ENCODE measurements at regions not wholly inside any gene's neighbourhood (a gene's known extent, or its start where the extent isn't known, plus 50 kb on each side); places are given as distances from the start of the nearest gene placed in this dataset.
A peak's percentile ranks its signal among the peaks of the same experiment; 100 is the strongest.
"Not testable (repeated sequence)": the region's sequence is repeated elsewhere in the genome, so short reads cannot be mapped to it uniquely, and the experiment has no call there.

DNA sequence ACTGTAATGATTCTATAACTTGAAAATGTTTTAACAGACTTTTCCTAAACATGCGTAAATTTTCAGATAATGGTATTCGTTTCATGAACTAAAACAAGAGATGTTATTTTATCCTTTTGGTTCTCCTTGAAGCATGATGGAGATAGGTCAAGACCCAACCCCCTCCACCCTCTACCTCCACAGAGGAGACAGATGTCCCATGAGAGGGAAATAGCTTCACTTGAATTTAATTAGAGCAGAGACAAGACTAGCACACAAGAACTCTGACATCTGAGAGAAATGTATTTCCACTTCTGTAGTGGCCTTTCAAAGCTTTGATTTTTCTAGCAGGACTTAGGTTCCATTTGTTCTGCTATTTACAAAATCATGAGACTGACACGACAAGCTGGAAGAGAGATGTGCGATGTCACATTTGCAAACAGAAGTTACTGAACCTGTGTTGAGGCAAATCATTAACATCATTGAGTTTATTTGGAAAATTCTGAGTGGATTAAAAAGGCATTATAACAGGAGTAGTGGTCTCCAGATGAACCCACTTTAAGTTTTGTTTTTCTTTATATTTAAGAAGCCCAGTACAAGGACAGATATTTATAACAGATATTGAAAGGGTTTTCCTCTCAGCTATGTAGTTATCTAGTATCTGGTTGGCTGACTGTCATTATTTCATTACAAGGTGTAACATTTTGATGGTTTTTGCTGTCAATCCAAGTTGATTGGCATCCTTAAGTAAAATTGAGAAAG, 276.2 kb downstream of the ASXL3 start:
- DNase-seq (ENCODE audit: low spot score), result no peak

- no peak for DNase-seq (ENCODE audit: low spot score)
Observed at GRCh38 chr18:33853187-33853586, 275.2 kb downstream of the ASXL3 start.

DNA sequence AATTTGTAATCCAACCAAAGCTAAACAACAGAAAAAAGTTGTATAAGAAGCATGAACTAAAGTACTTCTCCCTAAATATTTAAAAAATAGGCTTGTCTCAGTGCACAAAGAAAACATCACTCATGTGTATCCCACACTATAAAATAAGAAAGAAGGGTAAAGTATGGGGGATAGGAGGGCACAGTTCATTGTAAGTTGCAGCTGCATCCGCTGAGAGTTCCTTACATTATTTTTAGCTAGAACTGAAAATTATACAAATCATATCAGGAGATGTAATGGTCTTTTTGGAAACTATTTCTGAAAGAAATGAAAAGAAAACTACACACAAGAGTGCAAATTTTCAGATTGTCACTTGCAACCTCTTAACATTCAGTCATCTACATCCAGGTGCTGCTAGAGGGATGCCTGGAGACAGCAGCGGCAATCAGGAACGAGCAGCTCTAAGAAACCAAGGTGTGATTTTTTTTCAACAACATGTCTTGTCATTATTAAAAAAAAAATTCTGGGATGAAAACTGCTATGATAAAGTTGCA, 273.6 kb downstream of the ASXL3 start:
- no peak for DNase-seq (ENCODE audit: low spot score)

DNA sequence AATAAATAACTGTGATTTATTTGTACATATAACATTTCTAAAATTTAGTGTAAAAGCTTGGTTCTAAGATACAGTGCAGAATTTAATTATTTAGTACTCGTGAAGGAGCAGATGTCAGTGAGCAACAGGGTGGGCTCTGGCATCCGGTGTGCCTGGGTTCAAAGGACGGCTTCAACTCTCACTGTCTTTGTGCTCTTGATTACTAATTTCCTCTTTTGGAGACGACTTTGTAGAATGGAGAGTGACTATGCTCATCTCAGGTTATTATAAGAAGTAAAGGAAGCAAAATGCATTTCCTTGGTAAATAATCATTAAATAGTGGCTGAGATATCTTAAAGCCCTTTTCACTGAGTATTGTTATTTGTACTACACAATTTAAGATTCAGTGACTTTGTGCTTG, 271.7 kb downstream of the ASXL3 start:
- no peak for DNase-seq (ENCODE audit: low spot score)

DNA sequence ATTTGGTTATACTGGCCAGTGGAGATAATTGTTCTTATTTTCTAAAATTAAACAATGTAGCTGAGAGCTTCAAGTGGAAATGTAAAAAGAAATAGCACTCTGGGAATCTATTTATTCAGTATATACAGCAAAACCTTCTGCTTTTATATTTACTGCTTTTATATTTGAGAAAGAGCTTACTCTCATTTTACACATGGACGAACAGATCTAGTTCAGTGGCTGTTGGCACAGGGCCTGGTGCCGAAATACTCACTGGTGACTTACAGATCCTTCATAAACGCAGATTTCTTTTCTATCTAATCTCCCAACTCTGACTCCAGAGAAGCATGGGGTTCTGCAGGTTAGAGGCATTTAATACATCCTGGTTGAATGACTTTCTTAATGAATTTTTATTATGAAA, 266.2 kb downstream of the ASXL3 start:
- DNase-seq (ENCODE audit: low spot score), result no peak

GRCh38 chr18:33841221-33841967, 263.4 kb downstream of the ASXL3 start:
- DNase-seq (ENCODE audit: low spot score), result no peak

GRCh38 chr18:33840212-33840593, 262.2 kb downstream of the ASXL3 start:
- no peak for DNase-seq (ENCODE audit: low spot score)

GRCh38 chr18:33839452-33840211, 261.6 kb downstream of the ASXL3 start:
- DNase-seq (ENCODE audit: low spot score), result peak; percentile 11

DNA sequence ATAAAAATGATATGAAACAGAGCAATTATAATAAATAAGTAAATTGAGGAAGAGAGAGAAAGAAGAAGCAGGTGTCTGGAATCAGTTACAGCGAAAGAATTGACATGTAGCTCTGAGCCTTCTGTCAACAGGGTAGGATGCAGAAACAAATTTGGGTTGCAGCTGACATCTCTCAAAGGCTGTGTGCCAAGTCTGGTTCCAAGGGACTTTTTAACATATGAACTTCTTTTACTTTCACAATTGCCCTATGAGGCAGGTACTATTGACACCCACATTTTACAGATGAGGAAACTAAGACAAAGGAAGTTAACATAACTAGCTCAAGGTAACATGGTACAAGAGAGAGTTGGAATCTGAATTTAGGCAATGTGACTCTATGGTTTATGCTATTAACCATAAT, 260.0 kb downstream of the ASXL3 start:
- no peak for DNase-seq (ENCODE audit: low spot score)

DNA sequence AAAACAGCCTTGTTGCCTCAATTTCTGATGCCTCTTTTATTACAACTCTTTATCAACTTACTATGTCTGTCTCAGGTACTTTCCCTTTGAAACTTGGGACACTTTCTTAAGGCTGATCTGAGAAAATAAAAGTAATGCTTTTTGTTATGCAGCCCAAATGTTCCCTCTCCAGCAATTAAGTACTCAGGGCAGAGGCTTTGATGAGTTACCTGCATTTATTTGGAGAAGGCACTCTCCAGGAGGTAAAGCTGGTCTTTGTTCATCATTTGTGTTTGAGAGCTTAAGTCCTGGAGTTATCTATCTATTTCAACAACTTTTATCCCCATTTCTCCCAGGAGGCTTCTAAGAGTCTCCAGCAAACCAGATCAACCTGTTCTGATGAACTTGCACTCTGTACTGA, 259.2 kb downstream of the ASXL3 start:
- DNase-seq (ENCODE audit: low spot score), result no peak

DNA sequence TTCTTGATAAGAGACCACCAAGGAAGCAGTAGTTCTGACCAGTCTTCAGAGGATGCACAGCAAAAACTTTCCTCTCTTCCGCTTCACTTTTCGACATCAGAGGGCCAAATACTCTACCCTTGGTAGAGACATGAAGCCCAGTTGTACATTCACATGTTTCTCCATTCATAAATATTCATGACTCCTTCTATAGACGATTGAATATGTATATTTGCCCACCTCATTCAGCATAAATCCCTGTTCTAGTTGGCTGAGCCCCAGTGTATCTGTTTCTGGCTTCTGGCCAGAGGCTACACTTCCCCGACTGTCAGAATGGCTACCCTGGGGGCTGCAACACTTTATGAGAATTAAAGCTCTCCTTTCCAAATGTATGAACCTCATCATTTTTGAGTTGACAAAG, 258.5 kb downstream of the ASXL3 start:
- DNase-seq (ENCODE audit: low spot score), result no peak

DNA sequence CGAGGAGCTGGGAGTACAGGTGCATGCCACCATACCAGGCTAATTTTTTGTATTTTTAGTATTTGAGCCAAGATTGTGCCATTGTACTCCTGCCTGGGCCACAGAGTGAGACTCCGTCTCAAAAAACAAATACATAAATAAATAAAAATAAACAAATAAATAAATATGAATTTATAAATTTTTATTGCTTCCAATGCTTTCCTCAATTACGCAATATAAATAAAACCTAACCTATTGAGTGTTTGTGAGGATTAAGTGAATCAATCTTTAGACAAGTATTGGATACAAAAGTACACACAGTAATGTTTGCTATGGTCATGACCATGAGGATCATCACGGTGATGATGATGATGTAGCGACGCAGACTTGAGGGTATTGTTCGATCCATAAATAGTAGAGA, 257.4 kb downstream of the ASXL3 start:
- no peak for DNase-seq (ENCODE audit: low spot score)

GRCh38 chr18:33833842-33834241, 255.8 kb downstream of the ASXL3 start:
- no peak for DNase-seq (ENCODE audit: low spot score)

DNA sequence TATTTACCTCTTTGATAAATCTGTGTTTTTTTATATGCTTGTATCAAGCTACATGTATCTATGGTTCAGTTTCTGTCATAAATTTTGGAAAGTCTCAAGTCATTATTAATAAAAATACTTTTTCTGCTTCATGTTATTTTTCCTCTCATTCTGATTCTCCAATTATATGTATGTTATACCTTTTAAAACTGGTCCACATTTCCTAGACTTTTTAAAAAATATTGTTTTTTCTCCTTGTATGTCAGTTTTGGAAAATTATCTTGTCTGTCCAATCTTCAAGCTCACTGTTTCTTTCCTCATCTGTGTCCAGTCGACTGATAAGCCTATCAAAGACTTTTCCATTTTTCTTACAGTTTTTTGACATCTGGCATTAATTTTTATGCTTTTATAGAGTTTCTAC, 253.4 kb downstream of the ASXL3 start:
- DNase-seq (ENCODE audit: low spot score), result no peak

DNA sequence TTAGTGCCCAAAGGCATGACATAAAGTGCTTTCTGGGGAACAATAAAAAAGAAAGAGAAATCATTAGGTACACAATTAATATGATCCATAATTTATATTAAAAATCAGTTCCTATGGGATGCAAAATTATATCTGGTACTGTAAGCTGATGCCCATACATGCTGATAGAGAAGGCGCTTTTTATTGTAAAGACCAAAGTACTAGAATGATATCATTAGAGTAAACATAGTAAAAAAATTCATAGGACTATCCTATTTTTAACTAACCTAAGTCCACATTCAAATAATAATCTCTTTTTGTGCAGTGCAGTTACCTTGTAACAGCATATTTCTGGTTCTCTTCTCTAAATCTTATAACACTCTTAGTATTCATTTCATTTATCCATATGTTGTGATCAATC, 252.2 kb downstream of the ASXL3 start:
- no peak for DNase-seq (ENCODE audit: low spot score)

DNA sequence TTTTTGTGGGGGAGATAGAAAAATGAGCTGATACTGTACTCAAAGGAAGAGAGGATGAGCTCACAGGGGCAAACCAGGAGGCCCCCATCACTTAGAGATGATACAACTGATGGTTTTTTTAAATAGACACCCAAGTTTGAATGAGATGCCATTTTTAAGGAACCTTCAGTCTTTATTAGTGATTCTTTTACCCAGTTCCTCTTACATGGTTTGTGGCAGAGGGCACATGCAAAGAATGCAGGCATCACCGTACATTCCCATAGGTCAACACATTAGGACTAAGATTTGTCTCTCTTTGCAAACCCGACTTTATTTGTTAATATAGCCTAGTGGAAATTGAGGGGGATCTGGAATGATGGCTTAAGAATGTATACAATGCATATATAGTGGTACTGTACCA, 250.9 kb downstream of the ASXL3 start:
- DNase-seq (ENCODE audit: low spot score), result no peak

DNA sequence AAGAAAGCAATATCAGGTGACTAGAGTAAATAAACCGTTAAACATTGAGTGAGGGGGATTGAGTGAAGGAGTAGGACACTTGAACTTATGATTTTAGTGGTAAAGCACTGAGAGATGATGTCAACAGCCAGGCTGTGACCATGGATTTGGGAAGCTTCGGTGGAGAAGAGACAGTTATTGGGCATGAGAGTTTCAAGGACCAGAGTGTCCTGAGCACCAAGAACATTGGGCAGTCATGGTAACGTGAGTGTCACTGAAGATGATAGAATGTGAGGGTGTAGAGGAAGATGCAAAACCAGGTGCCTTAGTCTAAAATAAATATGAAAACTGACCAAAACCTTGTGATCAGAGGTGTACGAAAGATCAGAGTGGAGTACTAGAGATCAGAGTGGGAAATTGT, 248.1 kb downstream of the ASXL3 start:
- DNase-seq (ENCODE audit: low spot score), result no peak

DNA sequence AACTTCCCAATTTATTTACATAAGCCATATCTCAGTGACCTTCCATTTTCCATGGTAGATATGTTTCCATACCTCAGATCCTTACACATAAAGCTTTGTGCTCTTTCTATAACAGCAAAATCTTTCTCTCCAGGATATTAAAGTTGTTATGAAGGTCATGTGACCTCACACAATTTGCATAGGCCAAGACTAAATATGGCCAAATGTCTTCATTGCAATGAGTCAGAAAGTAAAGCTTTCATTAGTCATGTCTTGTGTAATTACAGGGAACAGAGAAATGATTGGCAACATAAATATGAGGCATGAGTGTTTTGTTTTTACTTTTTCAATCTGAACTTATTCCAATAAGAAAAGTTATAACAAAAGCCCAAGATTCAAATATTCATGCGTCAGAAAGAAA, 243.5 kb downstream of the ASXL3 start:
- DNase-seq (ENCODE audit: low spot score), result no peak

GRCh38 chr18:33820517-33821371, 242.7 kb downstream of the ASXL3 start:
- DNase-seq (ENCODE audit: low spot score), result no peak

GRCh38 chr18:33819692-33820343, 241.8 kb downstream of the ASXL3 start:
- DNase-seq (ENCODE audit: low spot score), result not testable (repeated sequence)

- no peak for DNase-seq (ENCODE audit: low spot score)
Observed at GRCh38 chr18:33818145-33818544, 240.1 kb downstream of the ASXL3 start.

Measured in HuH-7 (cell line).